Spleen (tissue), 11 donors: ENCODE measurements at regions not wholly inside any gene's neighbourhood (a gene's known extent, or its start where the extent isn't known, plus 50 kb on each side); places are given as distances from the start of the nearest gene placed in this dataset.

ENCODE experiments used
- DNase-seq: peaks from one replicate; pipeline ENCODE4 v3.0.0-alpha.2; 2020
- H3K27ac ChIP-seq, 8 donors: fragments of 200-600 bp; sonication (generic) in 7 of 8; 1 replicate in 4 of 8; 2 replicates in 4 of 8; pipeline versions ENCODE4 v1.5.0 to v1.8.0; 2016 to 2021; ENCODE audit warnings: inconsistent platforms in 4 of 8, mild to moderate bottlenecking in 4 of 8, moderate library complexity in 1 of 8
- H3K27me3 ChIP-seq, 7 donors: fragments of 200-600 bp; sonication (generic) in 6 of 7; replicated peaks in 1 of 7; 1 replicate in 4 of 7; 2 replicates in 3 of 7; pipeline versions ENCODE4 v1.5.0 to v1.8.0; 2016 to 2021; ENCODE audit warnings: inconsistent platforms in 3 of 7, mild to moderate bottlenecking in 1 of 7
- H3K36me3 ChIP-seq, 6 donors: fragments of 200-600 bp; sonication (generic) in 5 of 6; 1 replicate in 4 of 6; 2 replicates in 2 of 6; pipeline versions ENCODE4 v1.5.0 to v1.8.0; 2016 to 2021; ENCODE audit warnings: inconsistent platforms in 2 of 6
- H3K4me1 ChIP-seq, 6 donors: fragments of 200-600 bp; sonication (generic) in 5 of 6; 1 replicate in 3 of 6; 2 replicates in 3 of 6; pipeline versions ENCODE4 v1.5.0 to v1.8.0; 2016 to 2021; ENCODE audit warnings: inconsistent platforms in 3 of 6
- H3K4me3 ChIP-seq, 8 donors: fragments of 200-600 bp; sonication (generic) in 7 of 8; 1 replicate in 4 of 8; 2 replicates in 4 of 8; pipeline versions ENCODE4 v1.5.0 to v1.8.0; 2016 to 2021; ENCODE audit warnings: inconsistent platforms in 4 of 8, mild to moderate bottlenecking in 4 of 8, moderate library complexity in 2 of 8
- H3K9me3 ChIP-seq, 8 donors: fragments of 200-600 bp; sonication (generic) in 7 of 8; 1 replicate in 4 of 8; 2 replicates in 4 of 8; pipeline versions ENCODE4 v1.5.0 to v1.8.0; 2016 to 2021; ENCODE audit warnings: inconsistent platforms in 4 of 8
- CTCF ChIP-seq, 11 experiments: fragments of 200-600 bp in 7 of 11; fragments of 450-650 bp in 4 of 11; sonication (generic) in 4 of 11; IDR thresholded peaks in 8 of 11; conservative IDR thresholded peaks in 3 of 11; 1 replicate in 7 of 11; 2 replicates in 4 of 11; pipeline versions ENCODE4 v1.4.0 to v1.8.0; 2016 to 2021; ENCODE audit warnings: antibody characterized with exemption in 11 of 11, inconsistent platforms in 4 of 11, mild to moderate bottlenecking in 1 of 11
- POLR2A ChIP-seq, 3 donors: fragments of 450-650 bp; IDR thresholded peaks; one replicate each; pipeline ENCODE4 v1.5.1; 2017; ENCODE audit warnings: antibody characterized with exemption in 3 of 3, mild to moderate bottlenecking in 1 of 3
- POLR2AphosphoS5 ChIP-seq, 3 donors: sonication (generic); formaldehyde crosslinking; IDR thresholded peaks; one replicate each; pipeline ENCODE4 v1.5.1; 2017; ENCODE audit warnings: antibody characterized with exemption in 3 of 3
- WGBS, 5 donors: extraction: QIAGEN DNeasy Blood & Tissue Kit in 3 of 5; methylation state at CpG; one replicate each; pipeline versions ENCODE4 v1.1.5 to v1.1.7; 2013 to 2018; 5-methylcytosine and 5-hydroxymethylcytosine counted together
- intact Hi-C: fragments of 100-400 bp; cut with DNase I; formaldehyde crosslinking; loops from one replicate; pipeline ENCODE4 v1.15.0; 2023; ENCODE audit warnings: low total_unique reads
- donor health status: healthy with polysubstance abuse.
- donor health status: DM: no; HTN: no; CAD: no; lungs with moderate emphysema.
- donor health status: DM: no; HTN: no; CAD: no.
- donor health status: Bipolar disorder and iron deficiency.
- donor health status: healthy.
- donor health status: DM: no; HTN: no; CAD: no.
- donor health status: DM: yes; HTN: yes; CAD: no.

DNA sequence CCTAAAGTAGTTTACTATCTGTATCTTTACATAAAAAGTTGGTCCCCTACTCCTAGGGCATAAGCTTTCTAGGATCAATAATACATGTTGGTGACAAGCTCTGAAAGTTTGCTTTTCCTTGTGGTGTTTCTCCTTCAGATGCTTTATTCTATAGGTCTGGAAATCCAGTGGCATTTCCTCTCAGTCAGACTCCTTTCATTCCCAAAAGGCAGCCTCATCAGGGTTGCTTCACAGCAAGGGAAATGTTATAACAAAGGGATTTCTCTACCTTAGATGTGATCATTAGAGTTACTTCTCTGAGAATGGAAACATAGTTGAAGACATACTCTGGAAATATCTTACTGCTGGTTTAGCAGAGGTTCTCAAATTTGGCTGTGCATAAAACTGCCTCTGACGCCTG, 1072.4 kb upstream of the ZEB2 start:
- intact Hi-C loops, result no loop called here
- Histone ChIP-seq H3K4me1 (peaks cover 0 to 10% (median 0%) of the 10 kb centered on the region in 6 donors), H3K4me3 (no peak overlapping the region), H3K9me3 (no peaks in the 10 kb centered on the region), H3K27ac (no peak overlapping the region), H3K27me3 (no peaks in the 10 kb centered on the region), H3K36me3 (no peaks in the 10 kb centered on the region)
- TF ChIP-seq CTCF (IDR thresholded peaks at IDR 0.05 in 8 of 11, conservative IDR thresholded peaks at IDR 0.05 in 3 of 11) (no peak), POLR2AphosphoS5 (IDR thresholded peaks at IDR 0.05) (no peak), POLR2A (IDR thresholded peaks at IDR 0.05) (no peak)
- DNase-seq, result no peak
- 86 to 100% (median 90%) methylated on average over 1 of the region's 1 CpG for WGBS, 5 donors

- no peak overlapping the region for H3K4me3 ChIP-seq
- no peaks in the 10 kb centered on the region for H3K9me3 ChIP-seq
- H3K27me3 ChIP-seq, result no peaks in the 10 kb centered on the region
- intact Hi-C loops, result no loop called here
- peaks cover 0 to 5% (median 0%) of the 10 kb centered on the region in 6 donors for H3K4me1 ChIP-seq
- no peaks in the 10 kb centered on the region for H3K36me3 ChIP-seq
- DNase-seq, result no peak
- TF ChIP-seq POLR2A (IDR thresholded peaks at IDR 0.05) (no peak), CTCF (IDR thresholded peaks at IDR 0.05 in 8 of 11, conservative IDR thresholded peaks at IDR 0.05 in 3 of 11) (no peak), POLR2AphosphoS5 (IDR thresholded peaks at IDR 0.05) (no peak)
- 72 to 92% (median 83%) methylated on average over 3 of the region's 3 CpGs for WGBS, 5 donors
- H3K27ac ChIP-seq, result no peak overlapping the region
These were observed 1071.3 kb upstream of the ZEB2 start for GRCh38 chr2:145591109-145591809.

GRCh38 chr2:145587922-145588321, 1068.0 kb upstream of the ZEB2 start:
- 91 to 98% (median 96%) methylated on average over 3 of the region's 3 CpGs for WGBS, 5 donors

More at GRCh38 chr2:145587922-145588321, 1068.0 kb upstream of the ZEB2 start:
- no peaks in the 10 kb centered on the region for H3K36me3 ChIP-seq
- intact Hi-C loops, result no loop called here
- peaks cover 0 to under 1% (median 0%) of the 10 kb centered on the region in 6 donors for H3K4me1 ChIP-seq
- TF ChIP-seq POLR2AphosphoS5 (IDR thresholded peaks at IDR 0.05) (no peak), CTCF (IDR thresholded peaks at IDR 0.05 in 8 of 11, conservative IDR thresholded peaks at IDR 0.05 in 3 of 11) (no peak), POLR2A (IDR thresholded peaks at IDR 0.05) (no peak)
- DNase-seq, result no peak
- H3K27me3 ChIP-seq, result no peaks in the 10 kb centered on the region
- no peaks in the 10 kb centered on the region for H3K9me3 ChIP-seq
- no peak overlapping the region for H3K4me3 ChIP-seq
- H3K27ac ChIP-seq, result no peak overlapping the region
